ENCODE measurements at regions not wholly inside any gene's neighbourhood (a gene's known extent, or its start where the extent isn't known, plus 50 kb on each side); places are given as distances from the start of the nearest gene placed in this dataset.
A peak's percentile ranks its signal among the peaks of the same experiment; 100 is the strongest.
"Not testable (repeated sequence)": the region's sequence is repeated elsewhere in the genome, so short reads cannot be mapped to it uniquely, and the experiment has no call there.

DNA sequence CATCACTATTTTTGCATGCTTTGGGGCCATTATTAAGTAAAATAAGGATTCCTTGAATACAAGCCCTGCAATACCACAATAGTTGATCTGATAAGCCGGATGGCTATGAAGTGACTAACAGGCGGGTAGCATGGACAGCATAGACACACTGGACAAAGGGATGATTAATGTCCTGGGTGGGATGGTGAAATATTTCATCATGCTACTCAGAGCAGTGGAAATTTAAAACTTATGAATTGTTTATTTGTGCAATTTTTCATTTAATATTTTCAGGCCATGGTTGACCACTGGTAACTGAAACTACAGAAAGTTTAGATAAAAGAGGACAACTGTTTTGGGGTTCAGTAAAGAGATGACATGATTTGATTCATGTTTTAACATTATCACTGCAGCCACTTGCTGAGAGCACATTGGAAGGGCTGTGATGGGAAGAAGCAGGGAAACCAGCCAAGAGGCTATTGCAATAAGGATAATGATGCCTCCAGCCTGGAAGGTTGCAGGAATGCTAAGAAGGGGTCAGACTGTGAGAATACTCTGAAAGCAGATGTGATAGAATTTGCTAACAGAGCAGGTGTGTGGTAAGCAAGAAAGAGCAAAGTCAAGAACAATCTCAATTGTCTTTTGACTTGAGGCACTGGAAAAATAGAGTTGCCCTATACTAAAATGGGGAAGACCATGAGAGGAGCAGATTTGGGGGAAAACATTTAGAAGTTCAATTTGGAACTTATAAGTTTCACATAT is 62.5 kb upstream of the TNFSF4 start:
- peak; percentile 93 for DNase-seq (ENCODE audit: low read depth)
- H3K4me3 ChIP-seq (replicated peaks; ENCODE audit: low read depth, low read length) = no peak overlapping the region
- TF ChIP-seq, protein P1, sequence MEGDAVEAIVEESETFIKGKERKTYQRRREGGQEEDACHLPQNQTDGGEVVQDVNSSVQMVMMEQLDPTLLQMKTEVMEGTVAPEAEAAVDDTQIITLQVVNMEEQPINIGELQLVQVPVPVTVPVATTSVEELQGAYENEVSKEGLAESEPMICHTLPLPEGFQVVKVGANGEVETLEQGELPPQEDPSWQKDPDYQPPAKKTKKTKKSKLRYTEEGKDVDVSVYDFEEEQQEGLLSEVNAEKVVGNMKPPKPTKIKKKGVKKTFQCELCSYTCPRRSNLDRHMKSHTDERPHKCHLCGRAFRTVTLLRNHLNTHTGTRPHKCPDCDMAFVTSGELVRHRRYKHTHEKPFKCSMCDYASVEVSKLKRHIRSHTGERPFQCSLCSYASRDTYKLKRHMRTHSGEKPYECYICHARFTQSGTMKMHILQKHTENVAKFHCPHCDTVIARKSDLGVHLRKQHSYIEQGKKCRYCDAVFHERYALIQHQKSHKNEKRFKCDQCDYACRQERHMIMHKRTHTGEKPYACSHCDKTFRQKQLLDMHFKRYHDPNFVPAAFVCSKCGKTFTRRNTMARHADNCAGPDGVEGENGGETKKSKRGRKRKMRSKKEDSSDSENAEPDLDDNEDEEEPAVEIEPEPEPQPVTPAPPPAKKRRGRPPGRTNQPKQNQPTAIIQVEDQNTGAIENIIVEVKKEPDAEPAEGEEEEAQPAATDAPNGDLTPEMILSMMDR (IDR thresholded peaks at IDR 0.05; ENCODE audit: low read length, missing control alignments) = no peak

DNA sequence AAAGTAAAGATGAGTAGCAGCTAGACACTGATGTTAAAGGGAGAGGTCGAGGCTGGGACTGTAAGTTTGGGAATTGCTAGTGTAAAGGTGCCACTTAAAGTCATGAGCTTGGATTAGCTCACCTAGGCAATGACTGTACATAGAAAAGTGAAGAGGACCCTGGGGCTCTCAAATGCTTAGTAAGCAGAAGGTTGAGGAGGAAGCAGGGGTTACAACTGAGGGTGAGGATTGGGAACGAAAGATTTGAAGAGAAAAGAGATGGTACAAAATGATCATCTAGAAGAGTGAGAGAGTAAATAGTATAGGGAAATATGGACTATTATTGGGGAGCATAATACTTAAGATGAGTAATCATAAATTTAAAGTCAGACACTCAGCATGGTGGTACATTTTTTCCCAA is 63.1 kb upstream of the TNFSF4 start:
- TF ChIP-seq, protein P1 (IDR thresholded peaks at IDR 0.05; ENCODE audit: low read length, missing control alignments) = no peak
- no peak for DNase-seq (ENCODE audit: low read depth)
- no peak overlapping the region for H3K4me3 ChIP-seq (replicated peaks; ENCODE audit: low read depth, low read length)

DNA sequence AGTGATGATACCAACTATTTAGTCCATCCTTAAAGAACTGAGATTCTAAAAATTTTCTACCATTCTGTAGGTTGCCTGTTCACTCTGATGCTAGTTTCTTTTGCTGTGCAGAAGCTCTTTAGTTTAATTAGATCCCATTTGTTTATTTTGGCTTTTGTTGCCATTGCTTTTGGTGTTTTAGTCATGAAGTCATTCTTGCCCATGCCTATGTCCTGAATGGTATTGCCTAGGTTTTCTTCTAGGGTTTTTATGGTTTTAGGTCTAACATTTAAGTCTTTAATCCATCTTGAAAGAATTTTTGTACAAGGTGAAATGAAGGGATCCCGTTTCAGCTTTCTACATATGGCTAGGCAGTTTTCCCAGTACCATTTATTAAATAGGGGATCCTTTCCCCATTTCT is 63.9 kb upstream of the TNFSF4 start:
- not testable (repeated sequence) for DNase-seq (ENCODE audit: low read depth); H3K4me3 ChIP-seq (replicated peaks; ENCODE audit: low read depth, low read length)

DNA sequence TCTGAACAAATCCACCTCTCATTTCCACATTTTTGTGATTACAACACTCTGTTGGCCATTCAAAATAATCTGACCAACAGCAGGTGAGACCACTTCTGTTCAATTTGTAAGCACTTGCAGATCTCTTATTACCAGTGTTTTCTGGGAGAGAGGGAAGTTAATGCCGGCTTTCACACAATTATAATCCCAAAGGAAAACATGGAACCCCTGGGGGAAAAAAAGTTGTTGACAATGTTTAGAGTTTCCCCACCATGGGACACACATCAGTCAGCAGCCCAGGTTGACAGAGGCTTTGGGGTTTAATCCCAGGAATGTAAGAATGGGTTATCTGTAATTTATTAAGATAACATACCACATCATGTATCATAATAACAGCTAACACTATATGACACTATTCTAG is 68.4 kb upstream of the TNFSF4 start:
- DNase-seq (ENCODE audit: low read depth) = no peak
- TF ChIP-seq, protein P1 (IDR thresholded peaks at IDR 0.05; ENCODE audit: low read length, missing control alignments) = no peak
- H3K4me3 ChIP-seq (replicated peaks; ENCODE audit: low read depth, low read length) = no peak overlapping the region

DNA sequence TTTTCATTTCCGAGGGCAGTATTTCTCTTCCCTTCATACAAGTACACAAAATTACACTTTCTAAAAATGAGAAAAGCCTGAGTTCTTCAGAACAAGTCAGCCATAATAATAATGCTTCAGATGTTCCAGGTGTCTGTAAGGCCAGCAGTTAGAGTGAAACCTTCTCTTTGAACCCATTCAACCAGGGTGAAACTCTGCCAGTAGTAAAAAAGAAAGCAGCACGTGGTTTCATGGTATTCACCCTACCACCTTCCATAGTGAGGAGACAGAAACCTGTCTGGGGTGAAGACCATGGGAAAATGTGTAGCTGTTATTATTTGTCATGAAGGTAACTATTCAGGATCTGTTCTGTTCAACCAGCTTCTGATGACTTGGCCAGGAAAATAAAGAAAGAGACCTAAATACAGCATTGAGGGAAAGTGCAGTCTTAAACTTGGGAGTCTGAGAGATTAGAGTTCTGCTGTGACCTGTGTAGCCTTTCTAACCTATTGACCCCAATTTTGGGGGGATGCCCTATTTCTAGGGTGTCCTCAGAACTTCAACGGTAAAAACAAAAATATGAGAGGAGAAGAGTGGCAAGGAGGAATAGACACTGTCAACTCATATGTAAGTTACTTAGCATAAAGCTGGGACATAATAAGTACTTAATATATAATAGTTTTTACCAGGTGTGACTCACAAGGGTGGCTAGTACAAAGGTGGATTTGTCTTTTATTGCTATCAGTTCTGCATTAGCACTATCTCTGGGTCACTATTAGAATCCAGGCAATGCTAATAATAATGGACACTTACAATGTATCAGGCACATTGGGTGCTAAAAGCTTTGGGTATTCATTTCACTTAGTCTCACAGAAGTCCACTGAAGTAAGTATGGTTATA is 70.0 kb upstream of the TNFSF4 start:
- DNase-seq (ENCODE audit: low read depth) = no peak
- H3K4me3 ChIP-seq (replicated peaks; ENCODE audit: low read depth, low read length) = no peak overlapping the region
- TF ChIP-seq, protein P1 (IDR thresholded peaks at IDR 0.05; ENCODE audit: low read length, missing control alignments) = no peak

DNA sequence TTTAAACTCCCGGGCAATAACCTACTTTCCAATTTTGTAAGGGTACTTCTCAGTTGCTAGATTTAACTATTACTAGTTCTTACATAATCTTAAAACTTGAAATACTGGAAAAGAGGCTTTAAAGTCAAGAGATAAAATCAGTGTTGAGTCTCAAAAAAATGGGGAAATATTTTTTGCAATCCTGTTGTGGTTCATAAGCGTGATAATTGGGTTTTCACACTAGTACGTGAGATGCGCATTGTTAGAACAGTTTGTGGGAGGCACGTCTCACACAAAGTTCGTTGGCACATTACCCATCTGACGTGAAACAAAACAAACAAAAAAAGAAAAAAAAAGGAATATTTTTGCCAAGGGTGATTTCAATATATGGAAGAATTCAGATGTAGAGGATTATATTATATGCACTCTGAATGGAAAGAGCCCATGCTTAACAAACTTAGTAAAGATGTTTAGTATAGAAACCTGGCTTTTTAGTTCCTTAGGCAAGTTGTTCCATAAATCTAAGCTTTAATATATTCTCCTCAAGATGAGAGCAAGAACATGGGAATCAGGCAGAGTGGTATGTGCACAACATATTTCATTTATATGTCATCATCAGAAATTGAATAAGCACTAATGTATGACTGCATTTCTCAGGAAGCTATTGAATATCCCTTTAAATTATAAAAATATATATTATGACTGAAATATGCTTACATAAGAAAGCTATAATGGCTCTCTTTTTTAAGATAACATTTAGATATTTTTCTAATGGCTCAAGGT is 73.9 kb upstream of the TNFSF4 start:
- no peak for DNase-seq (ENCODE audit: low read depth)
- TF ChIP-seq, protein P1 (IDR thresholded peaks at IDR 0.05; ENCODE audit: low read length, missing control alignments) = no peak
- H3K4me3 ChIP-seq (replicated peaks; ENCODE audit: low read depth, low read length) = no peak overlapping the region

DNA sequence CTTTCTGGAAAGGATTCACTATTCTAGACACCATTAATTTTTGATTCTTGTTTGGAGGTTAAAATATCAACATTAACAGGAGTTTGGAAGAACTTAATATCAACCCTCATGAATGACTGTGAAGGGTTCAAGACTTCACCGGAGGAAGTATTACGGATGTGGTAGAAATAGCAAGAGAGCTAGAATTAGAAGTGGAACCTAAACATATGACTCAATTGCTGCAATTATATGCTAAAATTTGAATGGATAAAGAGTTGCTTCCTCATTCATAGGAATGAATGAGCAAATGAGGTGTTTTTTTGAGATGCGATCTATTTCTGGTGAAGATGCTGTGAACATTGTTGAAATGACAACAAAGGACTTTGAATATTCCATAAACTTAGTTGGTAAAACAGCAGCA is 77.9 kb upstream of the TNFSF4 start:
- DNase-seq (ENCODE audit: low read depth) = no peak
- H3K4me3 ChIP-seq (replicated peaks; ENCODE audit: low read depth, low read length) = no peak overlapping the region
- TF ChIP-seq, protein P1 (IDR thresholded peaks at IDR 0.05; ENCODE audit: low read length, missing control alignments) = no peak

Measured in fibroblast of pulmonary artery (primary cell).